ENCODE measurements at regions not wholly inside any gene's neighbourhood (a gene's known extent, or its start where the extent isn't known, plus 50 kb on each side); places are given as distances from the start of the nearest gene placed in this dataset.

DNA sequence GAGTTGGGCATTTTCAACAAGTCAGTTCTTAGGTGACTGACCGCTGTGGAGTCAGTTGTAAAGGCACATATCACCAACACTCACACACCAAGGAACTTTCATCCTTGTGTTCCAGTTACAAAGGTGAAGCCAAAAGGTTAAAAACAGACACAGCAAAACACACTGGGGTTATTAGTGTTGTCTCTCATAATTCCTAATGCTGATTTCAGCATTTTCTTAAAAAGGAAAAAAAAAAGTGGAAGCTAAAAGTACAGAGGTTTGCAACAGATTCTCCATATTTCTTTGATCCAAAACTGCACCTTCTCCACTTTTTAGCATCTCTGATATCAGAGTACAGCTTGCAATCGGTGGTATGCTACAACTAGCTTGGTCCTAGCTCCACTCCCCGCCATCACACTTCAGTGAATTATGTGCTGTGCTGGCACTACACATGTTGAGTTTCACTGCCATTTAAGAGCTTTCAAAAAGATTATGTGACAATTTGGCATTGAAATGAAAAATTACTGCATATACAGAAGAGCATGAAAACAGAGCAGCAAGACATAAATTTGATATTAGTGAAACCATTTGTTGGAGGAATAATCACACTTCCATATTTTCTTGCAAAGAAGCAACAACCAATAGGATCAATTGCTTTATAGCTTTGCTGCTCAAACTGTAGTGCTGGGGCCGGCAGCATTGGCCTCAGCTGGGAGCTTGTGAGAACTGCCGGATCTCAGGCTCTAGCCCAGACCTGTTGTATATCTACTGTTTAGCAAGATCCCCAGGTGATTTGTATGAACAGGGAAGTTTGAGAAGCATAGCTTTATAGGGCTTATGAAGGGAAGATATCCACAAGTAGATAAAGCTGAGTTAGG is 62.3 kb upstream of the DAPL1 start:
- Histone ChIP-seq H3K4me2 (ENCODE audit: low read depth, low read length, poor library complexity, severe bottlenecking) (no peak overlapping the region), H3F3A (ENCODE audit: insufficient read depth) (no peaks in the 10 kb centered on the region), H3K9ac (ENCODE audit: low read length) (no peak overlapping the region), H3K27me3 (ENCODE audit: low read length) (no peaks in the 10 kb centered on the region), H3K27ac (ENCODE audit: low read depth, low read length) (no peak overlapping the region), H4K20me1 (ENCODE audit: low read depth, low read length) (no peaks in the 10 kb centered on the region), H3K4me3 (ENCODE audit: insufficient read depth, low read length, poor library complexity, severe bottlenecking) (no peak overlapping the region), H3K79me2 (ENCODE audit: insufficient read depth, low read length) (no peaks in the 10 kb centered on the region), H3K36me3 (ENCODE audit: low read length) (no peaks in the 10 kb centered on the region), H3K9me3 (ENCODE audit: insufficient read depth, low read length) (no peaks in the 10 kb centered on the region), H3K9me2 (replicated peaks; ENCODE audit: insufficient read depth, low read length) (no peaks in the 10 kb centered on the region), H2AFZ (ENCODE audit: low read depth, low read length, severe bottlenecking) (no peak overlapping the region)
- no peak for TF ChIP-seq EZH2phosphoT487 (conservative IDR thresholded peaks at IDR 0.05; ENCODE audit: low read length)
- TF ChIP-seq, protein P1, sequence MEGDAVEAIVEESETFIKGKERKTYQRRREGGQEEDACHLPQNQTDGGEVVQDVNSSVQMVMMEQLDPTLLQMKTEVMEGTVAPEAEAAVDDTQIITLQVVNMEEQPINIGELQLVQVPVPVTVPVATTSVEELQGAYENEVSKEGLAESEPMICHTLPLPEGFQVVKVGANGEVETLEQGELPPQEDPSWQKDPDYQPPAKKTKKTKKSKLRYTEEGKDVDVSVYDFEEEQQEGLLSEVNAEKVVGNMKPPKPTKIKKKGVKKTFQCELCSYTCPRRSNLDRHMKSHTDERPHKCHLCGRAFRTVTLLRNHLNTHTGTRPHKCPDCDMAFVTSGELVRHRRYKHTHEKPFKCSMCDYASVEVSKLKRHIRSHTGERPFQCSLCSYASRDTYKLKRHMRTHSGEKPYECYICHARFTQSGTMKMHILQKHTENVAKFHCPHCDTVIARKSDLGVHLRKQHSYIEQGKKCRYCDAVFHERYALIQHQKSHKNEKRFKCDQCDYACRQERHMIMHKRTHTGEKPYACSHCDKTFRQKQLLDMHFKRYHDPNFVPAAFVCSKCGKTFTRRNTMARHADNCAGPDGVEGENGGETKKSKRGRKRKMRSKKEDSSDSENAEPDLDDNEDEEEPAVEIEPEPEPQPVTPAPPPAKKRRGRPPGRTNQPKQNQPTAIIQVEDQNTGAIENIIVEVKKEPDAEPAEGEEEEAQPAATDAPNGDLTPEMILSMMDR (IDR thresholded peaks at IDR 0.05; ENCODE audit: insufficient read depth, low read length, poor library complexity, severe bottlenecking): no peak

DNA sequence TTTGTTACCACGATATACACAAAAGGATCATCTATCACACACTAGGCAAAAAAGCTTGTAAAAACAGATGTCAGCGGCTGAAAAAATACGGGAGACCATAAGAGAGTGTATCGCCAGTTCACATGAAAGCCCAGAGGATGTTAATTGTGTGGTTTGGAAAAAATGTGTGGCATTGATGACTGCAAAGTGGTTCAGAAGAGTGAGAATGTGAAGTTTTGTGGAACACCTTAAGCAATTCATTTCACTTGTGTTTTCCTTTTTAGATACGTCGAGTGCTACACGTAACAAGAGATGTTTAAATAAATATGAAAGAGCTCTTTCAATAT is 61.7 kb upstream of the DAPL1 start:
- Histone ChIP-seq H3F3A (ENCODE audit: insufficient read depth) (no peaks in the 10 kb centered on the region), H2AFZ (ENCODE audit: low read depth, low read length, severe bottlenecking) (no peak overlapping the region), H3K9me2 (replicated peaks; ENCODE audit: insufficient read depth, low read length) (no peaks in the 10 kb centered on the region), H3K27ac (ENCODE audit: low read depth, low read length) (no peak overlapping the region), H3K4me3 (ENCODE audit: insufficient read depth, low read length, poor library complexity, severe bottlenecking) (no peak overlapping the region), H3K79me2 (ENCODE audit: insufficient read depth, low read length) (no peaks in the 10 kb centered on the region), H3K36me3 (ENCODE audit: low read length) (no peaks in the 10 kb centered on the region), H3K9ac (ENCODE audit: low read length) (no peak overlapping the region), H3K9me3 (ENCODE audit: insufficient read depth, low read length) (no peaks in the 10 kb centered on the region), H4K20me1 (ENCODE audit: low read depth, low read length) (no peaks in the 10 kb centered on the region), H3K27me3 (ENCODE audit: low read length) (no peaks in the 10 kb centered on the region), H3K4me2 (ENCODE audit: low read depth, low read length, poor library complexity, severe bottlenecking) (no peak overlapping the region)
- TF ChIP-seq, protein P1 (IDR thresholded peaks at IDR 0.05; ENCODE audit: insufficient read depth, low read length, poor library complexity, severe bottlenecking): no peak
- TF ChIP-seq EZH2phosphoT487 (conservative IDR thresholded peaks at IDR 0.05; ENCODE audit: low read length): no peak

GRCh38 chr2:158734442-158734841 is 60.7 kb upstream of the DAPL1 start:
- no peak overlapping the region for H3K4me2 ChIP-seq (ENCODE audit: low read depth, low read length, poor library complexity, severe bottlenecking)
- H3K9ac ChIP-seq (ENCODE audit: low read length): no peak overlapping the region
- H3K27me3 ChIP-seq (ENCODE audit: low read length): no peaks in the 10 kb centered on the region
- no peaks in the 10 kb centered on the region for H4K20me1 ChIP-seq (ENCODE audit: low read depth, low read length)
- H3K36me3 ChIP-seq (ENCODE audit: low read length): no peaks in the 10 kb centered on the region
- H2AFZ ChIP-seq (ENCODE audit: low read depth, low read length, severe bottlenecking): no peak overlapping the region
- no peaks in the 10 kb centered on the region for H3K79me2 ChIP-seq (ENCODE audit: insufficient read depth, low read length)
- no peaks in the 10 kb centered on the region for H3F3A ChIP-seq (ENCODE audit: insufficient read depth)
- no peak overlapping the region for H3K4me3 ChIP-seq (ENCODE audit: insufficient read depth, low read length, poor library complexity, severe bottlenecking)
- no peaks in the 10 kb centered on the region for H3K9me2 ChIP-seq (replicated peaks; ENCODE audit: insufficient read depth, low read length)
- TF ChIP-seq, protein P1 (IDR thresholded peaks at IDR 0.05; ENCODE audit: insufficient read depth, low read length, poor library complexity, severe bottlenecking): no peak
- no peak for TF ChIP-seq EZH2phosphoT487 (conservative IDR thresholded peaks at IDR 0.05; ENCODE audit: low read length)
- H3K27ac ChIP-seq (ENCODE audit: low read depth, low read length): no peak overlapping the region
- no peaks in the 10 kb centered on the region for H3K9me3 ChIP-seq (ENCODE audit: insufficient read depth, low read length)

Data from SU-DHL-6 (cell line).